Testis (tissue), 2 donors: ENCODE measurements at regions not wholly inside any gene's neighbourhood (a gene's known extent, or its start where the extent isn't known, plus 50 kb on each side); places are given as distances from the start of the nearest gene placed in this dataset.

Experiments used
- DNase-seq: peaks from one replicate; pipeline ENCODE4 v3.0.0-alpha.2; 2019
- H3K27ac ChIP-seq, 2 donors: fragments of 200-600 bp; sonication (generic); one replicate each; pipeline ENCODE4 v1.5.1; 2019
- H3K27me3 ChIP-seq: fragments of 200-600 bp; sonication (generic); one replicate; pipeline ENCODE4 v1.5.1; 2019
- H3K36me3 ChIP-seq: fragments of 200-600 bp; sonication (generic); one replicate; pipeline ENCODE4 v1.5.1; 2017; ENCODE audit warnings: low read depth; ENCODE audit errors: missing control alignments
- H3K4me1 ChIP-seq: fragments of 200-600 bp; sonication (generic); one replicate; pipeline ENCODE4 v1.5.1; 2019
- H3K4me3 ChIP-seq, 2 donors: fragments of 200-600 bp; sonication (generic); one replicate each; pipeline ENCODE4 v1.5.1; 2017 to 2019
- H3K9me3 ChIP-seq: fragments of 200-600 bp; sonication (generic); one replicate; pipeline ENCODE4 v1.5.1; 2017
- CTCF ChIP-seq, 3 experiments: fragments of 450-650 bp in 2 of 3; fragments of 200-600 bp in 1 of 3; sonication (generic) in 1 of 3; IDR thresholded peaks; one replicate each; pipeline ENCODE4 v1.5.1; 2016 to 2019; ENCODE audit warnings: antibody characterized with exemption in 3 of 3, mild to moderate bottlenecking in 2 of 3, moderate library complexity in 1 of 3
- POLR2A ChIP-seq: fragments of 450-650 bp; IDR thresholded peaks from one replicate; pipeline ENCODE4 v1.6.1; 2017; ENCODE audit warnings: antibody characterized with exemption, mild to moderate bottlenecking, moderate library complexity
- WGBS, 2 donors: methylation state at CpG; one replicate each; pipeline ENCODE4 v1.1.5; 2018; 5-methylcytosine and 5-hydroxymethylcytosine counted together
- intact Hi-C: fragments of 100-400 bp; cut with DNase I; formaldehyde crosslinking; loops from one replicate; pipeline ENCODE4 v1.15.1; 2023; ENCODE audit warnings: low total_unique reads

- Histone ChIP-seq H3K27me3 (no peaks in the 10 kb centered on the region), H3K4me1 (peaks cover 5% of the 10 kb centered on the region), H3K27ac (no peak overlapping the region), H3K4me3 (no peak overlapping the region), H3K9me3 (no peaks in the 10 kb centered on the region), H3K36me3 (no peaks in the 10 kb centered on the region)
- no peak for TF ChIP-seq POLR2A
- TF ChIP-seq CTCF (IDR thresholded peaks at IDR 0.05): no peak
- intact Hi-C loops: no loop called here
- no peak for DNase-seq
- 57 to 71% methylated on average over 2 of the region's 2 CpGs for WGBS, 2 donors
Observed at GRCh38 chr20:10109641-10110040, 74.9 kb downstream of the ANKEF1 start.

DNA sequence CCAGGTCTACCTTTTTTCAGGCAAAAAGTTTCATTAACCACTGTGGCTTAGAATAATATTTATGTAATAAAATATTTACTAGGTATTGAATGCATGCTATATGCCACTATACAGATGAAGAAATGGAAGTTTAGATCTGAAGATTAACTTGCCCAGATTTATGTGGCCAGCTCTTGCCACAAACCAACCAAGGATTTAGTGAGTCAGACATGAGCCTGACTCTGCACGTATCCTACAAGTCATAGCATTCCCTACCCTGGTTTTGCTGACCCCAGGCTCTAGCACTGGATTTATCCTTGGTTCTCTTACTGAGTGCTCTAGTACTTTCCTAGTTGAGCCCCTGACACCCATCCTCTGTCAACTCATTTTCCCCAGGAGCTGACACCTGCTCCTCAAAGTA, 75.4 kb downstream of the ANKEF1 start:
- Histone ChIP-seq H3K27me3 (no peaks in the 10 kb centered on the region), H3K36me3 (no peaks in the 10 kb centered on the region), H3K4me1 (peaks cover 5% of the 10 kb centered on the region), H3K27ac (no peak overlapping the region), H3K4me3 (no peak overlapping the region), H3K9me3 (no peaks in the 10 kb centered on the region)
- WGBS, 2 donors: 96 to 100% methylated on average over 1 of the region's 1 CpG
- no peak for DNase-seq
- TF ChIP-seq POLR2A (no peak), CTCF (IDR thresholded peaks at IDR 0.05) (no peak)
- intact Hi-C loops: no loop called here

DNA sequence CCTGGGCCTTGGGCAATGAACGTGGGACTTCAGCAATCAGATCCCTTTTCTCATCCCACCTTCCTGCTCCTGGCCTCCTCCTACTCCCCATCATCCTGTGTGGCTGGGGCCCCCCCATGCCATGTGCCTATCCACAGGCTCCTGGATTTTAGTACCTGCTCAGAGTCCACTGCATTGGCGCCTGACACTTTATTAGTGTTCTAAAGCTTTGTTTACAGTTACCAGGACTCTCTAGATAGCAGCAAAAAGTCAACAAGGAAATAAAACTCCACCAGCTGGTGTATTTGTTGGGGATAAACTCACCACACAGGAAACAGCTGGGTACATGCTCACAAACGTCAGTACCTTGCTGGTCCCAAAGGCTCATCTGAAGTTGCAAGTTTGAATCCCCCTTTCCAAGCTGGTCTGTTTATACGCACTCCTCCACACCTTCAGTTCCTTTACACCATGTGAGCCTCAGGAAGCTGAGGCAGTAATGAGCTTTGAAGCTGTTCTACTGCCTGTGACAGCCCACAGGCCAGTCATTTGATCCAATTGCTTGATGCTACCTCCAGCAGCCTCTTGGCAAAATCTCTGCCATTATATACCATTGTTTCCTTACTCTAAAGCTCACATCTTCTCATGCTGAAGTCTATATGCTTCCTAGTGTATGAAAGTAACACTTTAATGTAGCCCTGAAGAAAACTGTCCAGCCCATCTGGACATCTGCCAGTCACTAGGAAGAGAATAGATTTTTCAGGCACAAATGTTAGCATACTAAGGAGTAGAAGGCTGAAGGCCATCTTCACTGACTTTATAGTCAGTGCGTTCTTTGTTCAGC, 76.6 kb downstream of the ANKEF1 start:
- H3K4me1 ChIP-seq: peaks cover 5% of the 10 kb centered on the region
- WGBS, 2 donors: 63% methylated on average over 5 of the region's 5 CpGs
- TF ChIP-seq CTCF (IDR thresholded peaks at IDR 0.05) (no peak), POLR2A (no peak)
- H3K4me3 ChIP-seq: no peak overlapping the region
- H3K36me3 ChIP-seq: no peaks in the 10 kb centered on the region
- H3K27me3 ChIP-seq: no peaks in the 10 kb centered on the region
- H3K27ac ChIP-seq: no peak overlapping the region
- intact Hi-C loops: no loop called here
- H3K9me3 ChIP-seq: no peaks in the 10 kb centered on the region
- DNase-seq: peak; percentile 22

- Histone ChIP-seq H3K36me3 (no peaks in the 10 kb centered on the region), H3K4me1 (peaks cover 5% of the 10 kb centered on the region), H3K9me3 (no peaks in the 10 kb centered on the region), H3K4me3 (no peak overlapping the region), H3K27me3 (no peaks in the 10 kb centered on the region), H3K27ac (no peak overlapping the region)
- DNase-seq: no peak
- intact Hi-C loops: no loop called here
- no peak for TF ChIP-seq POLR2A
- TF ChIP-seq CTCF (IDR thresholded peaks at IDR 0.05): no peak
Observed at GRCh38 chr20:10111959-10112250, 77.1 kb downstream of the ANKEF1 start.

DNA sequence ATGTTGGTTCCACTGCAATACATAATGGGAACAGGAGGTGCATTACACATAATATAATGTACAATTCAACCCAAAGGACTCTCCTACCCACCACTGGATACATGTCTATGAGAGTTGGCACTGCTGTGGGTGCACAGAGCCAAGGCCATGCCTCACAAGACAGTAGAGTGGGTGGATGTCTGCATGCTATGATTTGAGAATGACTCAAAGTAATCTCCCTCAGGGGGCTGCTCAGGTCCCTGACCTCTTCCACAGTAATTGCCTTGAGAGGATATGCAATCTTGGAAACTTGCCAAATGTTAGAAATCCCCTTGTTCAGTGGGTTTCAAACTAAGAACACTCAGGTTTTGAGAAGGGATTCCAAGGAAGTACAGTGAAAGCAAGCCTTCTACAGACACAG, 79.0 kb downstream of the ANKEF1 start:
- H3K4me1 ChIP-seq: peaks cover 5% of the 10 kb centered on the region
- no peaks in the 10 kb centered on the region for H3K9me3 ChIP-seq
- H3K27me3 ChIP-seq: no peaks in the 10 kb centered on the region
- no peaks in the 10 kb centered on the region for H3K36me3 ChIP-seq
- TF ChIP-seq POLR2A: no peak
- TF ChIP-seq CTCF (IDR thresholded peaks at IDR 0.05): no peak
- no peak overlapping the region for H3K4me3 ChIP-seq
- H3K27ac ChIP-seq: no peak overlapping the region
- intact Hi-C loops: no loop called here
- DNase-seq: no peak
